ENCODE measurements at regions not wholly inside any gene's neighbourhood (a gene's known extent, or its start where the extent isn't known, plus 50 kb on each side); places are given as distances from the start of the nearest gene placed in this dataset.

- DNase-seq: no peak
These were observed 303.4 kb downstream of the THBS2 start for GRCh38 chr6:168949981-168950857.

GRCh38 chr6:168948990-168949531 lies 304.6 kb downstream of the THBS2 start:
- DNase-seq: no peak
- Histone ChIP-seq H3K4me3 (ENCODE audit: insufficient read depth, low read depth, low read length, poor library complexity, severe bottlenecking) (no peak overlapping the region), H3K27ac (ENCODE audit: insufficient read depth, low read length, poor library complexity, severe bottlenecking) (no peak overlapping the region), H3K4me1 (ENCODE audit: control insufficient read depth, insufficient read depth, low read length, poor library complexity, severe bottlenecking) (no peaks in the 10 kb centered on the region), H3K36me3 (ENCODE audit: control insufficient read depth, insufficient read depth, low read length) (no peaks in the 10 kb centered on the region), H3K9me3 (ENCODE audit: control insufficient read depth, low read length) (no peaks in the 10 kb centered on the region), H3K27me3 (replicated peaks; ENCODE audit: control insufficient read depth, insufficient read depth, low read length, poor library complexity, severe bottlenecking) (no peaks in the 10 kb centered on the region)

More at GRCh38 chr6:168949981-168950857, 303.4 kb downstream of the THBS2 start:
- Histone ChIP-seq H3K27me3 (replicated peaks; ENCODE audit: control insufficient read depth, insufficient read depth, low read length, poor library complexity, severe bottlenecking) (no peaks in the 10 kb centered on the region), H3K27ac (ENCODE audit: insufficient read depth, low read length, poor library complexity, severe bottlenecking) (no peak overlapping the region), H3K4me1 (ENCODE audit: control insufficient read depth, insufficient read depth, low read length, poor library complexity, severe bottlenecking) (no peaks in the 10 kb centered on the region), H3K9me3 (ENCODE audit: control insufficient read depth, low read length) (no peaks in the 10 kb centered on the region), H3K36me3 (ENCODE audit: control insufficient read depth, insufficient read depth, low read length) (no peaks in the 10 kb centered on the region), H3K4me3 (ENCODE audit: insufficient read depth, low read depth, low read length, poor library complexity, severe bottlenecking) (no peak overlapping the region)

- Histone ChIP-seq H3K9me3 (ENCODE audit: control insufficient read depth, low read length) (no peaks in the 10 kb centered on the region), H3K4me1 (ENCODE audit: control insufficient read depth, insufficient read depth, low read length, poor library complexity, severe bottlenecking) (no peaks in the 10 kb centered on the region), H3K36me3 (ENCODE audit: control insufficient read depth, insufficient read depth, low read length) (no peaks in the 10 kb centered on the region), H3K27me3 (replicated peaks; ENCODE audit: control insufficient read depth, insufficient read depth, low read length, poor library complexity, severe bottlenecking) (no peaks in the 10 kb centered on the region), H3K4me3 (ENCODE audit: insufficient read depth, low read depth, low read length, poor library complexity, severe bottlenecking) (no peak overlapping the region), H3K27ac (ENCODE audit: insufficient read depth, low read length, poor library complexity, severe bottlenecking) (no peak overlapping the region)
- DNase-seq: no peak
These were observed 305.6 kb downstream of the THBS2 start for GRCh38 chr6:168948002-168948401.

GRCh38 chr6:168943231-168943905 lies 310.3 kb downstream of the THBS2 start:
- no peak overlapping the region for H3K4me3 ChIP-seq (ENCODE audit: insufficient read depth, low read depth, low read length, poor library complexity, severe bottlenecking)
- no peak overlapping the region for H3K27ac ChIP-seq (ENCODE audit: insufficient read depth, low read length, poor library complexity, severe bottlenecking)
- no peak for DNase-seq

GRCh38 chr6:168942646-168943045 lies 311.0 kb downstream of the THBS2 start:
- no peaks in the 10 kb centered on the region for H3K9me3 ChIP-seq (ENCODE audit: control insufficient read depth, low read length)
- H3K27ac ChIP-seq (ENCODE audit: insufficient read depth, low read length, poor library complexity, severe bottlenecking): no peak overlapping the region
- H3K4me3 ChIP-seq (ENCODE audit: insufficient read depth, low read depth, low read length, poor library complexity, severe bottlenecking): no peak overlapping the region
- no peaks in the 10 kb centered on the region for H3K36me3 ChIP-seq (ENCODE audit: control insufficient read depth, insufficient read depth, low read length)
- H3K27me3 ChIP-seq (replicated peaks; ENCODE audit: control insufficient read depth, insufficient read depth, low read length, poor library complexity, severe bottlenecking): no peaks in the 10 kb centered on the region
- H3K4me1 ChIP-seq (ENCODE audit: control insufficient read depth, insufficient read depth, low read length, poor library complexity, severe bottlenecking): no peaks in the 10 kb centered on the region
- no peak for DNase-seq

More at GRCh38 chr6:168943231-168943905, 310.3 kb downstream of the THBS2 start:
- Histone ChIP-seq H3K9me3 (ENCODE audit: control insufficient read depth, low read length) (no peaks in the 10 kb centered on the region), H3K4me1 (ENCODE audit: control insufficient read depth, insufficient read depth, low read length, poor library complexity, severe bottlenecking) (no peaks in the 10 kb centered on the region), H3K36me3 (ENCODE audit: control insufficient read depth, insufficient read depth, low read length) (no peaks in the 10 kb centered on the region), H3K27me3 (replicated peaks; ENCODE audit: control insufficient read depth, insufficient read depth, low read length, poor library complexity, severe bottlenecking) (no peaks in the 10 kb centered on the region)

- Histone ChIP-seq H3K27me3 (replicated peaks; ENCODE audit: control insufficient read depth, insufficient read depth, low read length, poor library complexity, severe bottlenecking) (no peaks in the 10 kb centered on the region), H3K4me3 (ENCODE audit: insufficient read depth, low read depth, low read length, poor library complexity, severe bottlenecking) (no peak overlapping the region), H3K36me3 (ENCODE audit: control insufficient read depth, insufficient read depth, low read length) (no peaks in the 10 kb centered on the region), H3K9me3 (ENCODE audit: control insufficient read depth, low read length) (no peaks in the 10 kb centered on the region), H3K4me1 (ENCODE audit: control insufficient read depth, insufficient read depth, low read length, poor library complexity, severe bottlenecking) (no peaks in the 10 kb centered on the region), H3K27ac (ENCODE audit: insufficient read depth, low read length, poor library complexity, severe bottlenecking) (no peak overlapping the region)
- DNase-seq: no peak
These were observed 312.6 kb downstream of the THBS2 start for GRCh38 chr6:168941036-168941435.

- H3K36me3 ChIP-seq (ENCODE audit: control insufficient read depth, insufficient read depth, low read length): no peaks in the 10 kb centered on the region
- DNase-seq: no peak
- H3K9me3 ChIP-seq (ENCODE audit: control insufficient read depth, low read length): no peaks in the 10 kb centered on the region
- H3K27ac ChIP-seq (ENCODE audit: insufficient read depth, low read length, poor library complexity, severe bottlenecking): no peak overlapping the region
- no peaks in the 10 kb centered on the region for H3K4me1 ChIP-seq (ENCODE audit: control insufficient read depth, insufficient read depth, low read length, poor library complexity, severe bottlenecking)
- H3K27me3 ChIP-seq (replicated peaks; ENCODE audit: control insufficient read depth, insufficient read depth, low read length, poor library complexity, severe bottlenecking): no peaks in the 10 kb centered on the region
- no peak overlapping the region for H3K4me3 ChIP-seq (ENCODE audit: insufficient read depth, low read depth, low read length, poor library complexity, severe bottlenecking)
These were observed 313.9 kb downstream of the THBS2 start for GRCh38 chr6:168939796-168940195.

GRCh38 chr6:168939041-168939440 lies 314.6 kb downstream of the THBS2 start:
- Histone ChIP-seq H3K36me3 (ENCODE audit: control insufficient read depth, insufficient read depth, low read length) (no peaks in the 10 kb centered on the region), H3K27me3 (replicated peaks; ENCODE audit: control insufficient read depth, insufficient read depth, low read length, poor library complexity, severe bottlenecking) (peaks cover 2% of the 10 kb centered on the region), H3K27ac (ENCODE audit: insufficient read depth, low read length, poor library complexity, severe bottlenecking) (no peak overlapping the region), H3K9me3 (ENCODE audit: control insufficient read depth, low read length) (no peaks in the 10 kb centered on the region), H3K4me1 (ENCODE audit: control insufficient read depth, insufficient read depth, low read length, poor library complexity, severe bottlenecking) (no peaks in the 10 kb centered on the region), H3K4me3 (ENCODE audit: insufficient read depth, low read depth, low read length, poor library complexity, severe bottlenecking) (no peak overlapping the region)
- no peak for DNase-seq

GRCh38 chr6:168938546-168938945 lies 315.1 kb downstream of the THBS2 start:
- no peaks in the 10 kb centered on the region for H3K9me3 ChIP-seq (ENCODE audit: control insufficient read depth, low read length)

GRCh38 chr6:168937054-168937453 lies 316.6 kb downstream of the THBS2 start:
- Histone ChIP-seq H3K36me3 (ENCODE audit: control insufficient read depth, insufficient read depth, low read length) (no peaks in the 10 kb centered on the region), H3K27me3 (replicated peaks; ENCODE audit: control insufficient read depth, insufficient read depth, low read length, poor library complexity, severe bottlenecking) (peaks cover 2% of the 10 kb centered on the region), H3K4me1 (ENCODE audit: control insufficient read depth, insufficient read depth, low read length, poor library complexity, severe bottlenecking) (no peaks in the 10 kb centered on the region), H3K27ac (ENCODE audit: insufficient read depth, low read length, poor library complexity, severe bottlenecking) (no peak overlapping the region), H3K9me3 (ENCODE audit: control insufficient read depth, low read length) (no peaks in the 10 kb centered on the region), H3K4me3 (ENCODE audit: insufficient read depth, low read depth, low read length, poor library complexity, severe bottlenecking) (no peak overlapping the region)
- DNase-seq: no peak

More at GRCh38 chr6:168938546-168938945, 315.1 kb downstream of the THBS2 start:
- Histone ChIP-seq H3K27me3 (replicated peaks; ENCODE audit: control insufficient read depth, insufficient read depth, low read length, poor library complexity, severe bottlenecking) (peaks cover 2% of the 10 kb centered on the region), H3K4me1 (ENCODE audit: control insufficient read depth, insufficient read depth, low read length, poor library complexity, severe bottlenecking) (no peaks in the 10 kb centered on the region), H3K4me3 (ENCODE audit: insufficient read depth, low read depth, low read length, poor library complexity, severe bottlenecking) (no peak overlapping the region), H3K36me3 (ENCODE audit: control insufficient read depth, insufficient read depth, low read length) (no peaks in the 10 kb centered on the region), H3K27ac (ENCODE audit: insufficient read depth, low read length, poor library complexity, severe bottlenecking) (no peak overlapping the region)
- DNase-seq: no peak

All from effector memory CD4-positive, alpha-beta T cell (primary cell).